Hepatocyte (in vitro differentiated cells): ENCODE measurements at regions not wholly inside any gene's neighbourhood (a gene's known extent, or its start where the extent isn't known, plus 50 kb on each side); places are given as distances from the start of the nearest gene placed in this dataset.

Experiments used
- EZH2 ChIP-seq: fragments of 200-600 bp; sonication (generic); IDR thresholded peaks from 2 replicates; pipeline ENCODE4 v1.6.1; 2016; ENCODE audit warnings: antibody characterized with exemption, mild to moderate bottlenecking, borderline replicate concordance
- EZH2phosphoT487 ChIP-seq: fragments of 200-600 bp; sonication (generic); IDR thresholded peaks from one replicate; pipeline ENCODE4 v1.6.1; 2018; ENCODE audit warnings: antibody characterized with exemption, mild to moderate bottlenecking, low read depth, moderate library complexity; ENCODE audit not compliant: unreplicated experiment, severe bottlenecking
- TF ChIP-seq, protein P1 (sequence below): fragments of 200-600 bp; sonication (generic); IDR thresholded peaks from 2 replicates; pipeline ENCODE4 v1.5.1; 2016; ENCODE audit warnings: antibody characterized with exemption, mild to moderate bottlenecking; ENCODE audit not compliant: poor library complexity

DNA sequence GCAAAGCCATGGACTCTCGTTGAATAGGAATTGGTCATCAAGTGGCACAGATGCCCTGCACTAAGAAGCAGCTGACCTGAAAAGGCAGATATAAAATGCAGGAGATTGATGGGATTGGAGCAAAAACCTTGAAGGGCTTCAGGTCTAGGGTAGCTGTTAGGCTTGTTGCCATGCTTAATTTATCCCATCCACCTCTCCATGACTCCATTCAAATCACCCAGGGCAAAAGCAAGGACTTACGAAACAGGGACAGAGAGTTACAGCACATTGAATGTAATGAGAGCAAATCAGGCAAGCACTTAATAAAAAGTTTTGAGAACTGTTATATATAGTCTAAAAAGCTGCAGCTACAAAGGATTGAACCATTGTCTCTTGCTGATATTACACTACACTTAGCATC, 298.2 kb upstream of the ESRRG start:
- TF ChIP-seq EZH2phosphoT487, result no peak
- TF ChIP-seq, protein P1, sequence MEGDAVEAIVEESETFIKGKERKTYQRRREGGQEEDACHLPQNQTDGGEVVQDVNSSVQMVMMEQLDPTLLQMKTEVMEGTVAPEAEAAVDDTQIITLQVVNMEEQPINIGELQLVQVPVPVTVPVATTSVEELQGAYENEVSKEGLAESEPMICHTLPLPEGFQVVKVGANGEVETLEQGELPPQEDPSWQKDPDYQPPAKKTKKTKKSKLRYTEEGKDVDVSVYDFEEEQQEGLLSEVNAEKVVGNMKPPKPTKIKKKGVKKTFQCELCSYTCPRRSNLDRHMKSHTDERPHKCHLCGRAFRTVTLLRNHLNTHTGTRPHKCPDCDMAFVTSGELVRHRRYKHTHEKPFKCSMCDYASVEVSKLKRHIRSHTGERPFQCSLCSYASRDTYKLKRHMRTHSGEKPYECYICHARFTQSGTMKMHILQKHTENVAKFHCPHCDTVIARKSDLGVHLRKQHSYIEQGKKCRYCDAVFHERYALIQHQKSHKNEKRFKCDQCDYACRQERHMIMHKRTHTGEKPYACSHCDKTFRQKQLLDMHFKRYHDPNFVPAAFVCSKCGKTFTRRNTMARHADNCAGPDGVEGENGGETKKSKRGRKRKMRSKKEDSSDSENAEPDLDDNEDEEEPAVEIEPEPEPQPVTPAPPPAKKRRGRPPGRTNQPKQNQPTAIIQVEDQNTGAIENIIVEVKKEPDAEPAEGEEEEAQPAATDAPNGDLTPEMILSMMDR, result no peak
- no peak for TF ChIP-seq EZH2
